Fibroblast of the conjunctiva (primary cell): ENCODE measurements at regions not wholly inside any gene's neighbourhood (a gene's known extent, or its start where the extent isn't known, plus 50 kb on each side); places are given as distances from the start of the nearest gene placed in this dataset.

Experiments
- DNase-seq: peaks from one replicate; pipeline ENCODE4 v3.0.0-alpha.2; 2010; ENCODE audit warnings: low read depth

GRCh38 chr15:35857567-35858226, 311.7 kb upstream of the DPH6 start:
- DNase-seq, result no peak

GRCh38 chr15:35858707-35859106, 312.7 kb upstream of the DPH6 start:
- no peak for DNase-seq

- no peak for DNase-seq
Measured at GRCh38 chr15:35863655-35864054, 317.7 kb upstream of the DPH6 start.

- no peak for DNase-seq
Measured at GRCh38 chr15:35867356-35867755, 321.4 kb upstream of the DPH6 start.

GRCh38 chr15:35871282-35871681, 325.3 kb upstream of the DPH6 start:
- DNase-seq, result no peak

GRCh38 chr15:35871812-35872211, 325.8 kb upstream of the DPH6 start:
- DNase-seq, result no peak

GRCh38 chr15:35872577-35872976, 326.6 kb upstream of the DPH6 start:
- no peak for DNase-seq

- DNase-seq, result peak; percentile 80
Measured at GRCh38 chr15:35874260-35874905, 328.4 kb upstream of the DPH6 start.

GRCh38 chr15:35876762-35877161, 330.8 kb upstream of the DPH6 start:
- DNase-seq, result no peak

- no peak for DNase-seq
Measured at GRCh38 chr15:35880896-35881295, 334.9 kb upstream of the DPH6 start.

- DNase-seq, result no peak
Measured at GRCh38 chr15:35885870-35886269, 339.9 kb upstream of the DPH6 start.

- peak; percentile 4 for DNase-seq
Measured at GRCh38 chr15:35886765-35887164, 340.8 kb upstream of the DPH6 start.

- no peak for DNase-seq
Measured at GRCh38 chr15:35888815-35889214, 342.9 kb upstream of the DPH6 start.

- no peak for DNase-seq
Measured at GRCh38 chr15:35907511-35907910, 361.5 kb upstream of the DPH6 start.

GRCh38 chr15:35909414-35909813, 363.4 kb upstream of the DPH6 start:
- no peak for DNase-seq

GRCh38 chr15:35910227-35910626, 364.3 kb upstream of the DPH6 start:
- no peak for DNase-seq

GRCh38 chr15:35911052-35911777, 365.2 kb upstream of the DPH6 start:
- no peak for DNase-seq

GRCh38 chr15:35912196-35912595, 366.2 kb upstream of the DPH6 start:
- no peak for DNase-seq

GRCh38 chr15:35914573-35914972, 368.6 kb upstream of the DPH6 start:
- DNase-seq, result no peak

GRCh38 chr15:35921046-35921445, 375.1 kb upstream of the DPH6 start:
- no peak for DNase-seq

GRCh38 chr15:35925275-35926006, 379.5 kb upstream of the DPH6 start:
- DNase-seq, result no peak

GRCh38 chr15:35926007-35926380, 380.0 kb upstream of the DPH6 start:
- DNase-seq, result no peak

GRCh38 chr15:35928847-35929246, 382.9 kb upstream of the DPH6 start:
- no peak for DNase-seq
